GM12873 (cell line): ENCODE measurements at regions not wholly inside any gene's neighbourhood (a gene's known extent, or its start where the extent isn't known, plus 50 kb on each side); places are given as distances from the start of the nearest gene placed in this dataset.

Experiments
- TF ChIP-seq, protein P1 (sequence below): IDR thresholded peaks from 2 replicates; pipeline ENCODE4 v1.5.1; 2012; ENCODE audit warnings: low read depth, mild to moderate bottlenecking, moderate library complexity, low read length, control low read depth; ENCODE audit not compliant: insufficient read depth; ENCODE audit errors: missing control alignments

DNA sequence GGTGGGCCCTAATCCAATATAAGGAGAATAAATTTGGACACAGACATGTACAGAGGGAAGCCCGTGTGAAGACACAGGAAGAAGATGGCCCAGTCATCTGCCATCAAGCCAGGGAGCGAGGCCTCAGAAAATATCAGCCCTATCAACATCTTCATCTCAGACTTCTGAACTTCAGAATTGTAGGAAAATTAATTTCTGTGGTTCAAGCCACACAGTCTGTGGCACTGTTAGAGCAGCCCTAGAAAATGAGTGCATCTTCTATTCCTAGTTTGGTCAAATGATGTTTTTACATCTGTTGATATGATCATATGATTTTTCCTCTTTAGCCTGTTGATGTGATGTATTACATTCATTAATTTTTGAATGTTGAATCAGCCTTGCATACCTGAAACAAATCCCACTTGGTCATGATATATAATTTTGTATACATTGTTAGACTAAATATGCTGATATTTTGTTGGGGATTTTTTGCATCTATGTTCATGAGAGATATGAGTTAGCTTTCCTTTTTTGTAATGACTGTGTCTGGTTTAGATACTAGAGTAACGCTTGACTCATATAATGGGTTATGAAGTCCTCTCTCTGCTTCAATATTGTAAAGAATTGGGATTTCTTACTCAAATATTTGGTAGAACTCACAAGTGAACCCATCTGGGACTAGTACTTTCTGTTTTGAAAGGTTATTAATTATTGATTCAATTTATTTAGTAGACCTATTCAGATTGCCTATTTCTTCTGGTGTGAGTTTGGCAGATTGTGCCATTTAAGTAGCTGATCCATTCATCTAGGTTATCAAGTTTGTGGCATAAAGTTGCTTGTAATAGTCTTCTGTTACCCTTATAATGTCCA lies 451.4 kb downstream of the EIPR1 start:
- TF ChIP-seq, protein P1, sequence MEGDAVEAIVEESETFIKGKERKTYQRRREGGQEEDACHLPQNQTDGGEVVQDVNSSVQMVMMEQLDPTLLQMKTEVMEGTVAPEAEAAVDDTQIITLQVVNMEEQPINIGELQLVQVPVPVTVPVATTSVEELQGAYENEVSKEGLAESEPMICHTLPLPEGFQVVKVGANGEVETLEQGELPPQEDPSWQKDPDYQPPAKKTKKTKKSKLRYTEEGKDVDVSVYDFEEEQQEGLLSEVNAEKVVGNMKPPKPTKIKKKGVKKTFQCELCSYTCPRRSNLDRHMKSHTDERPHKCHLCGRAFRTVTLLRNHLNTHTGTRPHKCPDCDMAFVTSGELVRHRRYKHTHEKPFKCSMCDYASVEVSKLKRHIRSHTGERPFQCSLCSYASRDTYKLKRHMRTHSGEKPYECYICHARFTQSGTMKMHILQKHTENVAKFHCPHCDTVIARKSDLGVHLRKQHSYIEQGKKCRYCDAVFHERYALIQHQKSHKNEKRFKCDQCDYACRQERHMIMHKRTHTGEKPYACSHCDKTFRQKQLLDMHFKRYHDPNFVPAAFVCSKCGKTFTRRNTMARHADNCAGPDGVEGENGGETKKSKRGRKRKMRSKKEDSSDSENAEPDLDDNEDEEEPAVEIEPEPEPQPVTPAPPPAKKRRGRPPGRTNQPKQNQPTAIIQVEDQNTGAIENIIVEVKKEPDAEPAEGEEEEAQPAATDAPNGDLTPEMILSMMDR: no peak

DNA sequence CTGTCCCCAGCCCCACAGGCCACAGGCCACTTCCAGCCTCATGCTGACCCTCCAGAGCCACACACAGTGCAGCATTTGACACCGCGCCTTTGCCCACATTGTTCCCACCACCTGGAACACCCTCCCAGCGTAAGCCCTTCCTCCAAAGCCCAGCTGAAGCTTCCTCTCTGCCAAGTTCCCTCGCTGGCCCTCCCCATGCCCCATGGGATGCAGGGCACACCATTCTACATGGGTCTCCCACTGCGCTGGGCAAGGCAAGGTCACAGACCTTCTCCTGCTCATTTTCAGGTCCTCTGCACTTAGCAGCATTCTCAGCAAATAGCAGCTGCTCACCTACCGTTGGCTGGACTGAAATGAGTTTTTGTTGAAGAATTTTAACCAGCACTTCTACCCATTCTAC lies 455.5 kb downstream of the EIPR1 start:
- TF ChIP-seq, protein P1: no peak

GRCh38 chr2:2921011-2921720 lies 456.5 kb downstream of the EIPR1 start:
- TF ChIP-seq, protein P1: no peak

DNA sequence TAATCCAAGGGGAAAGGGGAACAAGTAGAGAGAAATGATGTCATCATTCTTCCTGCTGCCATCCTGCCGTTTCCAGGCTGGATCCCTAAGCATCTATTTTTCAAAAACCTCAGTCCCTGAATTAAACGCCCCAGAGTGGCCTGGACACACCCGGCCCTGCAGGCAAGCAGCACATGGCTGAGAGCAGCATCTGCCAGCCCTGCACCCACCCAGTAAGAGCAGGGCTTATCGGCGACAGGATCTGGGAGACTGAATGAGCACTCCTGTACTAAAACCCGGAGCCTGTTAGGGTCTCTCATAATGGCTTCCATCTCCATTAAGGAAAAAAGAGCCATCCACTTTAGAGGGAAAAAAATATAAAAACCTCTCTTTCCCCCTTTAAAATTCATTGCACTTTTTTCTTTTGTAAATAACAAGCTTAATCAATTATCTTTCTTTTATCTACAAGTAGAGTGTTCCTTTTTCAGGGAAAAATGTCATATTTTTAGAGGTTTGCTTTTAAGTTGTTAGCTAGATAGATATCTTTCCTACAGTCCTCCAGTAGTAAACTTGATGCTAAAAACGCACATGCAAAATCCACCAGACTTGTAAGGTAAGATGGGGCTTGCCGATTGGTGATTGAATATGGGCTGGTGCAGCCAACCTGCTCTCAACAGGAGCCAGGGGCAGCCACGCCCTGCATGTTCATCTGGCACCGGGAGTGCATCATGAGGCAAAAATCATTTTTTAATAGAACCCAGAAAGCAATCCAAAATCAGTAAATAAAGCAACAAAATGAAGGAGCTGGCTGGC lies 457.8 kb downstream of the EIPR1 start:
- TF ChIP-seq, protein P1: no peak

DNA sequence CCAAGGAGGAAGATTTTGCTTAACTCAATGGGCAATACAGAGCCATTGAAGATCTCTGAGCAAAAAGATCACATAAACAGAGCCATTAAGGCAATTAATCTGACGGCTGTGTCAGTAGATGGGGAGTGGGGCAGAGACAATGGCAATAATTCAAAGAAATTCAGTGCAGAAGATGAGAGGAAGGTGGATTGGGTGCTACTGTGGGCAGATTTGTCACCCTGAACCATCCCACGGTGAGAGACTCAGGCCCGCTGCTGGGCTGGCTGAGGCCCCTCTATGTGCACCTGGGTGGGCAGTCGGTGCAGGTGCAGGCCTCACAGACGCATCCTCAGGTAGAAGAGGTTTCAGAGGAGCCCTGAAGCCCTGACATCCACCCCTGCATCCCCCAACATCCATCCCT lies 458.6 kb downstream of the EIPR1 start:
- TF ChIP-seq, protein P1: no peak

DNA sequence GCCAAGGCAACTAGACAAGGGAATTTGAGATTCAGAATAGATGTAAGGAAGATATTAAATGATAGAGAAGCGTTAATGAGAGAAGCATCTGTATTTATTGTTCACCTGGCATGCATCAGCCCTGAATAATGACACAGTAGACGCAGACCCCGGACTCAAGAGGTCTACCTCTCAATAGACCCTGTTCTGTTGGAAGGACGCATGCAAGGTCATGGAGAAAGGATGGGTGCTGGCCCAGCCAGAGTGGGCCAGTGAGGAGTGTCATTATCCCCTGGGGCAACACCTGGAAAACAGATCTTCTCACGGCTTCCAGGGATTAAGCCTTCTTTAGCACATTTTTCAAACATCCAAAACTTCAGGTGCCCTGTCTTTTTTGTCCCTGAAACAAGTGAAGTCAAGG lies 461.0 kb downstream of the EIPR1 start:
- TF ChIP-seq, protein P1: no peak

DNA sequence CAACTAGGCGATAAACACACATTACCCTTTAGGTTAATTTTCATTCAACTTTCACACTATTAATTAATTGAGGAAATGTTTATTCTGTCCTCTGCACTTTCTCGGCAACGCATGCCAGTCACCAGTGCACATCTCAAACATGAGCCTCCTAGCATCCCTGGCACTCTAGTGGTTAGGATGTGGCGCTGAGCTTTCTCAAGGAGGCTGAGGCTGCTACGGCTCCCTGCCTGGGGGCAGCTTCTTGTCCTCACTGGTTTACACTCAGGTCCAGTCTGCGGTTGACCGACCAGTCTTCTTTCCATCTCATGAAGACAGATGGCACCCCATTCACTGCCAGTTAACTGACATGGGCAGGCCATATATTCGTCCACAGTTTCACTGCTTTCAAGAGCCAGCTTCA lies 463.4 kb downstream of the EIPR1 start:
- TF ChIP-seq, protein P1: no peak
